OCI-LY7 (cell line): ENCODE measurements at regions not wholly inside any gene's neighbourhood (a gene's known extent, or its start where the extent isn't known, plus 50 kb on each side); places are given as distances from the start of the nearest gene placed in this dataset.

Source experiments
- CTCF ChIP-seq: fragments of 200-600 bp; sonication (generic); conservative IDR thresholded peaks from 2 replicates; pipeline ENCODE4 v1.5.1; 2014; ENCODE audit warnings: mild to moderate bottlenecking, antibody characterized with exemption, low read length, moderate library complexity, mixed read lengths
- EZH2phosphoT487 ChIP-seq: fragments of 200-600 bp; sonication (generic); IDR thresholded peaks from 2 replicates; pipeline ENCODE4 v1.6.1; 2018; ENCODE audit warnings: low read depth, borderline replicate concordance, mild to moderate bottlenecking, mixed run types, antibody characterized with exemption, low read length, moderate library complexity, mixed read lengths

- no peak for TF ChIP-seq CTCF
- no peak for TF ChIP-seq EZH2phosphoT487
Measured at GRCh38 chr13:31980830-31981229, 50.7 kb upstream of the FRY start.
